ENCODE measurements at regions not wholly inside any gene's neighbourhood (a gene's known extent, or its start where the extent isn't known, plus 50 kb on each side); places are given as distances from the start of the nearest gene placed in this dataset.

GRCh38 chr7:18363751-18364380 lies 131.7 kb upstream of the HDAC9 start:
- no peak overlapping the region for H3K4me3 ChIP-seq
- H3K27me3 ChIP-seq = no peaks in the 10 kb centered on the region
- H3K27ac ChIP-seq = no peak overlapping the region
- TF ChIP-seq CTCF (IDR thresholded peaks at IDR 0.05) = no peak
- no peak for TF ChIP-seq EP300 (IDR thresholded peaks at IDR 0.05)
- no peak for TF ChIP-seq POLR2A (IDR thresholded peaks at IDR 0.05)
- H3K36me3 ChIP-seq = no peaks in the 10 kb centered on the region
- WGBS, 2 donors = 95 to 96% methylated on average over 4 of the region's 4 CpGs
- DNase-seq (ENCODE audit: low spot score in 2 of 2) = no peak
- peaks cover 0 to 3% (median 0%) of the 10 kb centered on the region in 4 donors for H3K4me1 ChIP-seq
- no peaks in the 10 kb centered on the region for H3K9me3 ChIP-seq

GRCh38 chr7:18364396-18364795 lies 131.2 kb upstream of the HDAC9 start:
- H3K4me3 ChIP-seq = no peak overlapping the region
- TF ChIP-seq CTCF (IDR thresholded peaks at IDR 0.05) (no peak), POLR2A (IDR thresholded peaks at IDR 0.05) (no peak), EP300 (IDR thresholded peaks at IDR 0.05) (no peak)
- 85 to 87% methylated on average over 2 of the region's 2 CpGs for WGBS, 2 donors
- H3K27ac ChIP-seq = no peak overlapping the region
- H3K4me1 ChIP-seq = peaks cover 0 to 3% (median 0%) of the 10 kb centered on the region in 4 donors
- no peaks in the 10 kb centered on the region for H3K9me3 ChIP-seq
- H3K27me3 ChIP-seq = no peaks in the 10 kb centered on the region
- H3K36me3 ChIP-seq = no peaks in the 10 kb centered on the region
- no peak for DNase-seq (ENCODE audit: low spot score in 2 of 2)

GRCh38 chr7:18366394-18366793 lies 129.2 kb upstream of the HDAC9 start:
- 62 to 64% methylated on average over 1 of the region's 1 CpG for WGBS, 2 donors
- DNase-seq (ENCODE audit: low spot score in 2 of 2) = no peak
- H3K9me3 ChIP-seq = no peaks in the 10 kb centered on the region
- no peak for TF ChIP-seq POLR2A (IDR thresholded peaks at IDR 0.05)
- no peak for TF ChIP-seq CTCF (IDR thresholded peaks at IDR 0.05)
- no peak for TF ChIP-seq EP300 (IDR thresholded peaks at IDR 0.05)
- H3K4me1 ChIP-seq = peaks cover 0 to 3% (median 0%) of the 10 kb centered on the region in 4 donors
- H3K27ac ChIP-seq = no peak overlapping the region
- H3K4me3 ChIP-seq = no peak overlapping the region
- H3K36me3 ChIP-seq = no peaks in the 10 kb centered on the region
- no peaks in the 10 kb centered on the region for H3K27me3 ChIP-seq

GRCh38 chr7:18369011-18369410 lies 126.5 kb upstream of the HDAC9 start:
- DNase-seq (ENCODE audit: low spot score in 2 of 2) = no peak
- no peak overlapping the region for H3K4me3 ChIP-seq
- no peaks in the 10 kb centered on the region for H3K4me1 ChIP-seq
- H3K36me3 ChIP-seq = no peaks in the 10 kb centered on the region
- 70 to 79% methylated on average over 1 of the region's 1 CpG for WGBS, 2 donors
- no peak for TF ChIP-seq CTCF (IDR thresholded peaks at IDR 0.05)
- no peak for TF ChIP-seq POLR2A (IDR thresholded peaks at IDR 0.05)
- no peak for TF ChIP-seq EP300 (IDR thresholded peaks at IDR 0.05)
- no peaks in the 10 kb centered on the region for H3K9me3 ChIP-seq
- no peak overlapping the region for H3K27ac ChIP-seq
- H3K27me3 ChIP-seq = no peaks in the 10 kb centered on the region

DNA sequence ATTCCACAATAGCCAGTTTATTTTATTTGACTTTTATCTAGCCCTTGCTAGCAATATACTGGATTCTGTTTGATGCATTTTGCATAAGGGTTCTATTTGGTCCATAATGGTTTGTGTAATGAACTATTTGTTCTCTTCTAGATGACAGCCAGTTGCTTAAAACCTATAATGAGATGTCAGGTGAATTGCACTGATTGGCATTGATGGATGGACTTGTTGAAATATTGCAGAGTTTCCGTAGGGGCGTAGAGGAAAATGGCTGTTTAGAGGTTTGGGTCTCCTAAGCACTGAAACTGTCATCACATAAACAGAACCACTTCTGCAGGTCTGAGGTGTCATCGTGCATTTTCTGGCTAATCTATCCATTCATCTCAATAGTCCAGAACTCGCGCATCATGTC lies 124.9 kb upstream of the HDAC9 start:
- H3K4me3 ChIP-seq = no peak overlapping the region
- 90 to 93% methylated on average over 5 of the region's 5 CpGs for WGBS, 2 donors
- no peak overlapping the region for H3K27ac ChIP-seq
- no peaks in the 10 kb centered on the region for H3K4me1 ChIP-seq
- TF ChIP-seq POLR2A (IDR thresholded peaks at IDR 0.05) (no peak), CTCF (IDR thresholded peaks at IDR 0.05) (no peak), EP300 (IDR thresholded peaks at IDR 0.05) (no peak)
- no peaks in the 10 kb centered on the region for H3K9me3 ChIP-seq
- DNase-seq (ENCODE audit: low spot score in 2 of 2) = no peak
- no peaks in the 10 kb centered on the region for H3K27me3 ChIP-seq
- no peaks in the 10 kb centered on the region for H3K36me3 ChIP-seq

Data from tibial nerve (tissue), 4 donors.